Left kidney (tissue), 1 donor: ENCODE measurements at regions not wholly inside any gene's neighbourhood (a gene's known extent, or its start where the extent isn't known, plus 50 kb on each side); places are given as distances from the start of the nearest gene placed in this dataset.

Experiments
- DNase-seq: peaks from one replicate; pipeline ENCODE4 v3.0.0-alpha.2; 2013

- DNase-seq = no peak
Measured at GRCh38 chr5:128591598-128592455, 53.8 kb upstream of the FBN2 start.

DNA sequence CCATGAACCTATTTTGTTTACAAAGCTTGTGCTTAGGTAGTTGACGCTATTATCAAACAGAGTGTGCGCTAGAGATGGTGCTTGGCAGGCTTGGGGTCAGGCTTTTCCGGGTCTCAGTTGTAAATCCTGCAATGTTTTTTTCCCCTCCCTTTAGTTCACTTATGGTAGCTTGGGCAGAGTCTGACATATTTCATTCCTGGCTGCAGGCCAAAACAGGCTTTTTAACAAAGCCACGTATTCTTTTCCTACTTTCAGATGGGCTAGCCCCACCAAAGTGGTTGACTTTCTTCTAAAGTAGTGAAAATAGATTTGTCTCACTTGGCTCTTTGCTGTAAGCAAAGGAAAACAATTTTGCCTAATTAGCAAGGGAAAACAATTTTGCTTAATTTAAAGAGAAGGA lies 58.0 kb upstream of the FBN2 start:
- DNase-seq = peak; percentile 32

- peak; percentile 34 for DNase-seq
Measured at GRCh38 chr5:128597156-128597555, 59.1 kb upstream of the FBN2 start.

DNA sequence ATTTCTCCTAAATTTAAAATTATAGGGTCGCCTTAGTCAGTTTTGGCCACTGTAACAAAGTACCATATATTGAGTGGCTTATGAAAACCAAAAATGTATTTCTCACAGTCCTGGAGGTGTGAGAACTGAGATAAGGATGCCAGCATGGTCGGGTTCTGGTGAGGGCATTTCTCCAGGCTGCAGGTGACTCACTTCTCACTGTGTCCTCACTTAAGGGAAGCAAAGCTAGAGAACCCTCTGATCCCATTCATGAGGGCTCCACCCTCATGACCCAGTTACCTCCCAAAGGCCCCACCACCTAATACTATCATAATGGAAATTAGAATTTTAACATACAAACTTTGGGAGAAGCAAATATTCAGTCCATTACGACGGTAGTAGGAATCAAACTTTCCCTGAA lies 75.1 kb upstream of the FBN2 start:
- no peak for DNase-seq

- DNase-seq = no peak
Measured at GRCh38 chr5:128613766-128614165, 75.7 kb upstream of the FBN2 start.

DNA sequence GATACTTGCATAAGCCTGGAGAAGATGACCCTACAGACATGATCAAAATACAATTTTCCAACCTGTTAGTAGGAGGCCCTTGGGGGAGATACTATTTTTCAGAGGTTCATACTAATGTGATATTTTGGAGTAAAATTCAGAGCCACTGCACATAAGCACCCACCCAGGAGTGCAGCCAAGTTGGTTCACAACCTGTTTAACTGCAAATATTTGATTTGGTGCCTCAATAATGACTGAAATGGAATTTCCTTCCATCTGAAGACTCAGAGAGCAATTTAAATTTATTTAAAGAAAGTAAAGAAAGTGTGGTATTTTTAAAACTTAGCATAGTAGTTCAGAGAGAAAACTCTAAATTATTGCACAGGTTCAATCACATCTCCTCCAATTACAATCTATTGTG lies 77.5 kb upstream of the FBN2 start:
- DNase-seq = no peak

DNA sequence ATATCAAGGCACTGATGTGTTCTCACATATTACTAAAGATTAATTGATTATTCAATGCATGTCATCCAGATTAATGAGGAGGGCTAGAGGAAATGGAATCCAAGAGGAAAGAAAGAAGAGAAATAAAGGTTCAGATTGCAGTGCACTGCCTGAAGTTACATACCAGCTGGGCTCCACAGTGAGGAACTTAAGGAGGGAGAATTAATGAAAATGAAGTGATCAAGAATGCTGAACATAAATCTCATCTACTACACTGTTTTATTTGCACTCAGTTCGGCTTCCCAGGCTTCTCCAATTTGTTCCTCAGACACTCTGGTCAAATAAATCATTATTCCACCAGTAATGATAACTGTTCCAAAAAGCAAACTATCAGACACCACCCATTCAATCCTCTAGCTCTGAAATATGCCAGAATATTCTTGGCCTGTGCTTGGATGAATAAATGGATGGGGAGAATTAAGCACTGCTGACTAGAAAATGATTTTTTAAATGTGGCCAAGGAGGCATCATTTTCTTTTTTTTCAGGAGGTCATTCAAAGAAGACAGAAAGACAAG lies 88.6 kb upstream of the FBN2 start:
- DNase-seq = peak; percentile 43

GRCh38 chr5:128627939-128628338 lies 89.9 kb upstream of the FBN2 start:
- no peak for DNase-seq

DNA sequence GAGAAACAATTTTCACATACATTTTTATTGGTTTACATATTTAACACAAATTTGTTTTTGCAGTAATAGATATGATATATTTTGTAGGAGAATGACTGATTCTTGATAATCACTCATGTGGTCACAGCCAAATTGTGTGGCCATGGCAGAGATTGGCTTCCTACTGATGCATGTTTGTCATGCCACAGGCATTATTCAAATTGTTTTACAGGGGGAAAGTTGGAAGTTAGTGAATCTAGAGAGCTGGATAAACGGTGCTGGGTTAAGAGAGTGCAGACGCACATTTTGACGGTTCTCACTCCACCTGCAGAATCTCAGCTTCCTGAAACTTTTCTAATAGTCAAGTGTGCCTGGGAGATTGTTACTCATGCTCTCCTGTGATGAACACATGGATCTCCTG lies 91.1 kb upstream of the FBN2 start:
- DNase-seq = no peak

- DNase-seq = no peak
Measured at GRCh38 chr5:128630121-128630520, 92.1 kb upstream of the FBN2 start.

DNA sequence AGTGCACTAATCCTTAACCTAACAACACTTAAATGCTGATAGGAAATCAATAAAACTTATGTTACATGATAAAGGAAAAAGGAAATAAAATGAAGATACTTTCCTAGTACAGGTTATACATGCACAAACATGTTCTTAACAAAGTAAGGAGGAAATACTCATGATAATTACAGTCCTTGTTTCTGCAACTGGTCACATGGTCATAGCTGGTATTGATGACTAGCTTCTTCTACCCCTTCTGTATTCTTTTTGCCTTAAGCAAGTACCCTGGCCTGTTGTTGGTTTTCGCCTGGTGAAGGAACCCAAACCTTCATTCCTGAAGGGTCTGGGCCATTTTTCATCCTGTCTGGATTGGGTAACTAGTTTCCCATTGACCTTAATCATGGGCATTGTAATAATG lies 93.7 kb upstream of the FBN2 start:
- DNase-seq = no peak

DNA sequence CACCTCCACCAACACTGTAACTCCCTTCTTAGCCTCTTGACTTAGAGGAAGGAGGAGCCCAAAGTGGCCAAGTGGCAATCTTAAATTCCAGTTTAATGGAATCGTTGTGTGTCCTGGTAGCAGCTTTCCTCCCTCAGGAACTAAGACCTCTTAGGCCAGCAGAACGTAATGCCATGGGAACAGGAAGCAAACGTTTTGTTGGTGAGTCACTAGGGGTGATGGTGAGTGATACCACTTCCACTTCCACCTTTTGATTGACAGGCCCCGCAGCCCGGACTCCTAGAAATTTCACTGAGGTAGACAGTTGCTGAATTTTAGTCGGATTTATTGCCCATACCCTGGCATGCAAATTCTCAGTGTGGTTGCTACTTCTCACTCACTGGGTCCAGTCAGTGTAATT lies 94.2 kb upstream of the FBN2 start:
- no peak for DNase-seq

DNA sequence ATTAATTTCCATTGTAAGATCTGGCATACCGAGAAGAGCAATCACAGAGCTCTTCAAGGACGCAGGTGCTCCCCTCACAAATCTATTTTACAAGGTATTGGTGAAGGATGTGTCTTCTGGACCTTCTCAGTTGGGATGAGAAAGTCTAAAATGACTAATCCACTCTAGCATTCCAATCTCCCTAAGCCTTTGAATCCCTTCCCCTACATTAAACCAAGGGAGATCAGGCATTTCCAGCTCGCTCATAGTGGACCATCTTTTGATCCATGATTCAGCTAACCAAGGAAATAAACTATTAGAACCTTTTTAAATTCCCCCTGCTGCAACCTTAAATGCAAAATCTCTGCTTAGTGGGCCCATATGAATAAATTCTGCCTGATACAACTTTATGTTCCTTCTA lies 95.9 kb upstream of the FBN2 start:
- no peak for DNase-seq

GRCh38 chr5:128635379-128635778 lies 97.3 kb upstream of the FBN2 start:
- no peak for DNase-seq

DNA sequence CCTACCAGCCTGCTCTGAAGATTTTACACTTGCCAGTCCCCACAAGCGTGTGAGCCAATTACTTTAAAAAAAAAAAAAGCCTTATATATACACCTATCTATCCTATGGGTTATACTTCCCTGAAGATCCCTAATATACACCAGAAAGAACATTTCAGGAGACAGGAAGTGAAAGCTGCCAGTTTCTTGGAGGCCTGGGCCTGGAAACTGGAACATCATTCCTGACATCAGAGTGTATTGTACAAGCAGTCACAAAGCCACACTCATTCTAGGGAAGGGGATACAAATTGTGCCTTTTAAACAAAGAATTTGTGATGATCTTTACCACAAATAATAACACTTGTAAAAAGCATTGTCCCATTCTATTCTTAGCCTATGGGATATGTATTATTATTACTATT lies 98.3 kb upstream of the FBN2 start:
- DNase-seq = no peak

DNA sequence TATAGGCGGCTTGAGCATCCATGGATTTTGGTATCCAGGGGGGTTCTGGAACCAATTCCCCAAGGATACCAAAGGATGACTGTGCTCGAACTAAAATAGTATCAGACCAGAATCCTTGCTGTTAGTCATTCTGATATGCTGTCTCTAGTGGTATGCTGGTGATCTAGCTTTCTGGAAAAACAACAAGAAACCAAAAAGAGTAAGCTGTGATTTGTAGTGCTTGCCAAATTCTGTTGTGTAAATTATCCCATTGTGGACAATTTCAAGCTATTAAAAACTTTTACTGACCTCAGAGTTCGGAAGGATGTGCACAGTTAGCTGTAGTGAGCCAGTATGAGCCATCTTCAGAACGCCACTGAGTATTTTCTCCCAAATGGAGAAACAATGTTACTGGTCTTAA lies 99.0 kb upstream of the FBN2 start:
- DNase-seq = no peak

GRCh38 chr5:128641861-128642260 lies 103.8 kb upstream of the FBN2 start:
- DNase-seq = no peak

GRCh38 chr5:128644863-128645262 lies 106.8 kb upstream of the FBN2 start:
- DNase-seq = no peak

- DNase-seq = no peak
Measured at GRCh38 chr5:128645581-128645980, 107.5 kb upstream of the FBN2 start.

GRCh38 chr5:128646176-128646575 lies 108.1 kb upstream of the FBN2 start:
- no peak for DNase-seq

DNA sequence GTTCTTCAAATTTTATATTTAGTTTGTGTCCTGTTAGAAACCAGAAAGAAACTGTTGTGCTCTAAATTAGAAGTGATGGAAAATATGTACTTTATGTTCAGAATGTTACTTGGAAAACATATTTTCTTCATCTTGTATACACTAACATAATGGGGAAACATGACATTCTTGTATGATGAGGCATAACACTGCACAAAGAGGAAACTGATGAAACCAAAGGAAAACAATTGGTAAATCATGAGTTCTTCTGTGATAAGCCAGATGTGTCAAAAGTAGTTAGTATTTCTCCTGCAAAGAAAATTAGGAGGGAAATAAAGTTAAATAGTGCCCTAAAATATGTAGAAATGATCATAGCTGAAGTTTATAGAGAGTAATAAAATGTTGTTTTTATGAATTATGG lies 111.1 kb upstream of the FBN2 start:
- DNase-seq = no peak

DNA sequence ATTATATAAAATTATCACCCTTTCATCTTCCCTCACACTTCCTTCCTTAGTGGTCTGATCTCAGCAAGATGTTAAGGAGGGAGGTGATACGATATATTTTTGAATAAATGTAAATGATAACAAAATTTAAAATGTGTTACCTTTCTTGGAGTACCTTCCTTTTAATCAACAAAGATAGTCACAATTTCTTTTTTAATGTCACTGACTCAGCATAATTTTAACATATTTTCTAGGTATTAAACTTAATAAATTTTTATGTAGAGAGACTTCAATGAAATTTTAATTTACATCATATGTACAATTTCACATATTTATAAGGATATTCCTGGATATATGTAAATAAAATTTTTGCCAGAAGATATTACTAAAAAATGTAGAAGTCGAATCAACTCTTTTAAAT lies 125.0 kb upstream of the FBN2 start:
- no peak for DNase-seq

GRCh38 chr5:128665747-128666355 lies 127.8 kb upstream of the FBN2 start:
- no peak for DNase-seq

DNA sequence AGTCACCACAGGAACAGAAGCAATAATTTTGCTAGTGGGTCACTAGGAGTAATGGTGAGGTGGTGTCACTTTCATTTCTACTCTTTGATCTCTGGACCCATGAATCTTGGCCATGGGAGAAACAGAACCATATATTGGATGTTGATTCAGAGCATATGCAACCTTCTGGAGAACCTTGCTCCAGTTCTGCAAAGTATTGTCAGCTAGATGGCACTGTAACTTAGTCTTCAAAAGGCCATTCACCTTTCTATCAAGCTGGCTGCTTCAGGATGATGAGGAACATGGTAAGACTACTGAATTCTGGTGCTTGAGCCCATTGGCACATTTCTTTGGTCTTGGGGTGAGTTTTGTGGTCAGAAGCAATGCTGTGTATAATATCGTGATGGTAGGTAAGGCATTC lies 129.1 kb upstream of the FBN2 start:
- no peak for DNase-seq
